ENCODE measurements at regions not wholly inside any gene's neighbourhood (a gene's known extent, or its start where the extent isn't known, plus 50 kb on each side); places are given as distances from the start of the nearest gene placed in this dataset.

DNA sequence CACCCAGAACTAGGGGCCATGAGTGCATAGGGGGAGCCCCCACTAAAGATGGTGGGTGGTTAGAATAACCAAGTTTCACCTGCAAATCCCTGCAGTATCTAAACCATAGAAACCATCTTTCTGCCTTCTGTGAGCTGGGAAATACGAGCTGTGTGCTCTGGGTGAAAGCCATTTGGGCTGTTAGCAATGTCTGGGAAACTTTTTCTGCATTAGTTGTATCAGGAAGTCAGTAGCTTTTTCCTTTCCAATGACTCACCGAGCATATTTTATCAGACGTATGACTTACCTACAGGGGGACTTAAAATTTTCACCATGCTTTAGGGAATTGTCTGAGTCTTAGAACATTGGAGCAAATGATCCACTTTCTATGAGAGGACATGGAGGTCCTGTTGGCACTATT, 584.0 kb downstream of the QKI start:
- H3K9me3 Mint-ChIP-seq = peaks cover 0 to 2% of the 10 kb centered on the region in 2 experiments; a peak in 1 of 5 replicates
- H3K4ac ChIP-seq (ENCODE audit: low read depth, low read length) = no peak overlapping the region

More for the DNA sequence above, 584.0 kb downstream of the QKI start:
- H3K14ac ChIP-seq (ENCODE audit: insufficient read depth, low read length) = no peak overlapping the region
- H3K23ac ChIP-seq (ENCODE audit: insufficient read length, low read depth, low read length) = no peak overlapping the region
- no peaks in the 10 kb centered on the region for H3K27me3 ChIP-seq (ENCODE audit: insufficient read depth, low read length)
- no peak overlapping the region for H4K5ac ChIP-seq (ENCODE audit: insufficient read length, low read depth, low read length)
- H3K56ac ChIP-seq (ENCODE audit: insufficient read length, low read depth, low read length) = no peak overlapping the region
- no peaks in the 10 kb centered on the region for H3K79me1 ChIP-seq (ENCODE audit: insufficient read depth, low read depth, low read length, poor library complexity, severe bottlenecking)
- H2BK120ac ChIP-seq (ENCODE audit: low read depth, low read length, poor library complexity, severe bottlenecking) = no peak overlapping the region
- Mint-ChIP-seq H3K27ac (no peak overlapping the region), H3K27me3 (ENCODE audit: low read depth) (peaks cover 2% of the 10 kb centered on the region; the same call in 1 of the 2 replicates), H3K36me3 (ENCODE audit: insufficient read depth in 1 of 3, low read depth in 3 of 3) (no peaks in the 10 kb centered on the region), H3K4me3 (no peak overlapping the region), H3K4me1 (no peaks in the 10 kb centered on the region)
- no peak overlapping the region for H3K27ac ChIP-seq (ENCODE audit: insufficient read length, low read depth, low read length)
- no peak for TF ChIP-seq CTCF (conservative IDR thresholded peaks at IDR 0.05)
- H2AK5ac ChIP-seq (ENCODE audit: insufficient read length, low read length) = no peak overlapping the region
- H3T11ph ChIP-seq (ENCODE audit: low read length) = no peak overlapping the region
- H3K23me2 ChIP-seq (ENCODE audit: insufficient read length, low read depth, low read length, poor library complexity, severe bottlenecking) = no peaks in the 10 kb centered on the region
- H2BK15ac ChIP-seq (ENCODE audit: low read depth, low read length) = no peak overlapping the region
- H4K91ac ChIP-seq (ENCODE audit: insufficient read length, low read depth, low read length) = no peak overlapping the region
- H2AFZ ChIP-seq (ENCODE audit: low read length) = no peak overlapping the region
- H2BK5ac ChIP-seq (ENCODE audit: insufficient read length, low read length) = no peak overlapping the region
- H4K8ac ChIP-seq (replicated peaks; ENCODE audit: insufficient read length, low read depth, low read length) = no peak overlapping the region
- WGBS (ENCODE audit: extremely low coverage, insufficient read length, low lambda C conversion rate) = no CpG with 5 or more reads among the region's 3 CpGs
- H3K18ac ChIP-seq (ENCODE audit: insufficient read length, low read depth, low read length) = no peak overlapping the region
- H2BK12ac ChIP-seq (ENCODE audit: insufficient read length, low read depth, low read length) = no peak overlapping the region
- H3K4me1 ChIP-seq (ENCODE audit: insufficient read depth, low read length) = no peaks in the 10 kb centered on the region
- no peak for DNase-seq
- H3K9ac ChIP-seq (ENCODE audit: extremely low read depth, insufficient read length, low read length) = no peak overlapping the region
- no peak overlapping the region for H2BK20ac ChIP-seq (ENCODE audit: low read depth, low read length, poor library complexity, severe bottlenecking)
- H3K4me2 ChIP-seq (ENCODE audit: insufficient read depth, insufficient read length, low read length) = no peak overlapping the region
- no peaks in the 10 kb centered on the region for H4K20me1 ChIP-seq (ENCODE audit: control insufficient read depth, insufficient read depth, insufficient read length)
- H3K9me3 ChIP-seq (ENCODE audit: control insufficient read depth, low read depth, low read length) = no peaks in the 10 kb centered on the region
- H3K79me2 ChIP-seq (ENCODE audit: insufficient read depth, low read length) = no peaks in the 10 kb centered on the region

All from H9 (cell line).